Gastroesophageal sphincter (tissue), 3 donors: ENCODE measurements at regions not wholly inside any gene's neighbourhood (a gene's known extent, or its start where the extent isn't known, plus 50 kb on each side); places are given as distances from the start of the nearest gene placed in this dataset.

Experiments used
- CTCF ChIP-seq, 4 experiments: fragments of 200-600 bp in 2 of 4; fragments of 450-650 bp in 2 of 4; sonication (generic) in 1 of 4; IDR thresholded peaks; one replicate each; pipeline ENCODE4 v1.5.1; 2017 to 2019; ENCODE audit warnings: antibody characterized with exemption in 4 of 4, mild to moderate bottlenecking in 2 of 4, moderate library complexity in 2 of 4
- EP300 ChIP-seq: sonication (generic); formaldehyde crosslinking; IDR thresholded peaks from one replicate; pipeline ENCODE4 v1.6.1; 2017; ENCODE audit warnings: antibody characterized with exemption, mild to moderate bottlenecking
- POLR2A ChIP-seq, 2 donors: fragments of 450-650 bp; IDR thresholded peaks; one replicate each; pipeline ENCODE4 v1.6.1; 2017; ENCODE audit warnings: antibody characterized with exemption in 2 of 2, mild to moderate bottlenecking in 2 of 2, moderate library complexity in 1 of 2
- POLR2AphosphoS5 ChIP-seq: sonication (generic); formaldehyde crosslinking; IDR thresholded peaks from one replicate; pipeline ENCODE4 v1.6.1; 2017; ENCODE audit warnings: antibody characterized with exemption

GRCh38 chr18:37962316-37962966 is 396.8 kb upstream of the CELF4 start:
- TF ChIP-seq CTCF (IDR thresholded peaks at IDR 0.05) (no peak), EP300 (no peak), POLR2A (IDR thresholded peaks at IDR 0.05) (no peak), POLR2AphosphoS5 (no peak)
